GM18517 (cell line): ENCODE measurements at regions not wholly inside any gene's neighbourhood (a gene's known extent, or its start where the extent isn't known, plus 50 kb on each side); places are given as distances from the start of the nearest gene placed in this dataset.

Source experiments
- ATAC-seq: cut with Tn5 transposase; IDR thresholded peaks from one replicate; pipeline ENCODE4 v1.9.1; 2021; ENCODE audit warnings: mild to moderate bottlenecking, moderate library complexity; ENCODE audit not compliant: unreplicated experiment

- no peak for ATAC-seq
These were observed 377.3 kb downstream of the PDCD6IP start for GRCh38 chr3:34175636-34176176.

- no peak for ATAC-seq
These were observed 378.3 kb downstream of the PDCD6IP start for GRCh38 chr3:34176723-34177122.

DNA sequence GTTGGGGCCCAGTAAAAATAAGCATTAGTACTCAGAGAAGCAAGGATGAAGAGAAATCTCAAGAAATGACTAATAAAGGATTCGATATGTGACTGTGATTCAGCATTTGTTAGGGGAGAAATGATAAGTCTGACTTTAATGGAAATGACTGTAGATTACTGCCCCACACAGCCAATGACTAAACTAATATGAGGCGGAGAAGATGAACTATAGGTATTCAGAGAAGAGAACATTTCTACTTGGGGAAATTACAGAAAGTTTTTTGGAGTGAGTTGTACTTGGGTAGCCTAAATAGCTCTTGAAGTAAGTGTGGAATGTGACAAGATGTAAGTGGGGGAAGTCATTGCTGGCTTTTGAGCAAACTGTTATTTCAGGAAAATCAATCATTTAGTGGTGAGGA, 380.0 kb downstream of the PDCD6IP start:
- ATAC-seq = peak; percentile 48

DNA sequence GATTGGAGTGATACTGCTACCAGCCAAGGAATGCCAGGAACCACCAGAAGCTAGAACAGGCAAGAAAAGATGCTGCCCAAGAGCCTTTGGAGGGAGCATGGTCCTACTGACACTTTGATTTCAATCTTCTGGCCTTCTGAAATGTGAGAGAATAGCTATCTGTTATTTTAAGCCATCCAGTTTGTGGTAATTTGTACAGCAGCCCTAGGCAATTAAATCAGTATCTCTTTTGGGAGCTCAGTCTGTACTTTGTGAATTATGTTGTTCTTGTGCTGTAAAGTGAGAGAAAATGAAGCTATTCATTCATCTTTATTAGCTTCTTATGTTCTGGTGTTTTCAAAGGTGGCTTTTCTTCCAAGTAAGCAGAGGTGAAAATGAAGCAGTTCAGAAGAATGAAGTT, 381.3 kb downstream of the PDCD6IP start:
- no peak for ATAC-seq

GRCh38 chr3:34180532-34180931, 382.1 kb downstream of the PDCD6IP start:
- no peak for ATAC-seq

- ATAC-seq = no peak
These were observed 384.7 kb downstream of the PDCD6IP start for GRCh38 chr3:34183114-34183513.

GRCh38 chr3:34183611-34184340, 385.3 kb downstream of the PDCD6IP start:
- no peak for ATAC-seq

- ATAC-seq = no peak
These were observed 386.9 kb downstream of the PDCD6IP start for GRCh38 chr3:34185301-34185700.

GRCh38 chr3:34189133-34189532, 390.7 kb downstream of the PDCD6IP start:
- ATAC-seq = no peak

GRCh38 chr3:34196914-34197313, 398.5 kb downstream of the PDCD6IP start:
- no peak for ATAC-seq

DNA sequence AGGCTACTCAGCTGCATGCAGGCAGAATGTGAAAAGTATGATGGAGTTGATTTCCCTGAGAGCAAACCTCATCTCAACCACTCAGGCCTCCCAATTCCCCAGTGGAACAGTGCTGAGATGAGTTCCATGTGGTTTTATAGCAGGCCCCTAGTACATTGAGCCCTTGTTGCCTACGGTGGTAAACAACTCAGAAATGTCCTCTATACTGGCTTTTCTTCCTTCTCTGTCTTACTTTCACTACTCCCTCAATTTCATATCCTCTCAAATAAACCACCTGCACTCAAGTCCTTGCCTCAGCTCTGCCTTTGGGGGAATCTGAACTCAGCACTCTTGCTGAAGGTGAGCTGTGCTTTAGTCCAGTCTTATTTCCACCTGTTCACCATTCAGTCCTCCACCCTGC, 399.9 kb downstream of the PDCD6IP start:
- peak; percentile 53 for ATAC-seq

DNA sequence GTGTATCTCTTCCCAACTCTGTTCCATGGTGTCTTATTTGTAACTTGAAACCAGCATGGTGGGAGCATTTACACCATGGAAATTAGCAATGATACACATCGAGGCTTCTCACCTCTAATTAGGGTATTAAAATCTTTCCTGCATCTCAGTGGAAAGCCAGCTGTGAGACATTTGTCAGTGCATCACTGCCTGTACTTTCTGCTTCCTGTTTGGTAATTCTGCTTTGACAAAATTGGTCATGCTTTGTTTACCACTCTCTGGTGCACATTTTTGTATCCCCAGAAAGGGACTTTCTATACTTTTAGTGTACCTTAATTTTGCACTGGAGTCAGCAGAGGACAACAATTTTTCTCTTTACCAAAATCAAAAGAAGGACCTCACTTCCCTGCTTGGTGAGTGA, 402.1 kb downstream of the PDCD6IP start:
- ATAC-seq = peak; percentile 93

GRCh38 chr3:34202975-34203374, 404.5 kb downstream of the PDCD6IP start:
- ATAC-seq = no peak

GRCh38 chr3:34203386-34203785, 405.0 kb downstream of the PDCD6IP start:
- ATAC-seq = no peak

GRCh38 chr3:34207002-34207401, 408.6 kb downstream of the PDCD6IP start:
- ATAC-seq = no peak

GRCh38 chr3:34207806-34208205, 409.4 kb downstream of the PDCD6IP start:
- no peak for ATAC-seq

- ATAC-seq = no peak
These were observed 413.7 kb downstream of the PDCD6IP start for GRCh38 chr3:34212175-34212574.

- ATAC-seq = no peak
These were observed 414.2 kb downstream of the PDCD6IP start for GRCh38 chr3:34212656-34213055.

DNA sequence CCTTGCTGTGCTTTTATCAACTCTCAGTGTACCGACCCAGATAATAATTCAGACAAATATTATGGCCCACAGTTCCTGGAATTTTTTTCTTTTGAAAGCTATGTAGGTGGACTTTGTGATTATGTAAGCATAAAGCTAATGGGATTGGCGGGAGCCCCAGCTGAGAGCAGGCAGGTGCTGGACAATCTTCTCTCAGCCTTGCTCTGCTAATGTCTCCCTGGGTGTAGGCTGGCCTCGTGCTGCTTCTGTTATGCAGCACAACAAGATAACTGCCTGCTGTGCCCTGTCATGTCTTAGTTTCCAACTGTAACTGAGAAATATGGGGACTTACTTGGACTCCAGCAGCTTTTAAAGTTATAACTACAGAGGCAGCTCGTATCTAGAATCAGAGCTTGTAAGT, 415.0 kb downstream of the PDCD6IP start:
- no peak for ATAC-seq

- peak; percentile 68 for ATAC-seq
These were observed 418.4 kb downstream of the PDCD6IP start for GRCh38 chr3:34216711-34217335.

GRCh38 chr3:34218706-34219385, 420.4 kb downstream of the PDCD6IP start:
- ATAC-seq = no peak

DNA sequence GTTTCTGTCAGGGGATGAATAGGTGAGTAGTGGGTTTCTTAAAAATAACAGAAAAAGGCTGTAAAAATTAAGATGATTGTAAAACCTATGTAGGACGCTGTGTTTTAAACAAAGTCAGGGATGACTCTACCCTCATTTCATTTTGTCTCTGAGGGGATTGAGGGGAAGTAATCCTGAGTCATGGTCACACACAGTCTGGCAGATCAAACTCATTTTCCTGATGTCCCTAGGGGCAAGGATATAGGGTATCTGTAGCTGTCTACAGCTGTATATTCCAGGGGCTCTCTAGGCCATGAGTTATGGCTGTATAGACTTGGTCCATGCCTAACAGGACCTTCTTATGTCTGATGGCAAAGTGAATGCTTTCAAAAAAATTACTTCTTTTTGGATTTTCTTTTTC, 421.1 kb downstream of the PDCD6IP start:
- ATAC-seq = no peak
